ENCODE measurements at regions not wholly inside any gene's neighbourhood (a gene's known extent, or its start where the extent isn't known, plus 50 kb on each side); places are given as distances from the start of the nearest gene placed in this dataset.

DNA sequence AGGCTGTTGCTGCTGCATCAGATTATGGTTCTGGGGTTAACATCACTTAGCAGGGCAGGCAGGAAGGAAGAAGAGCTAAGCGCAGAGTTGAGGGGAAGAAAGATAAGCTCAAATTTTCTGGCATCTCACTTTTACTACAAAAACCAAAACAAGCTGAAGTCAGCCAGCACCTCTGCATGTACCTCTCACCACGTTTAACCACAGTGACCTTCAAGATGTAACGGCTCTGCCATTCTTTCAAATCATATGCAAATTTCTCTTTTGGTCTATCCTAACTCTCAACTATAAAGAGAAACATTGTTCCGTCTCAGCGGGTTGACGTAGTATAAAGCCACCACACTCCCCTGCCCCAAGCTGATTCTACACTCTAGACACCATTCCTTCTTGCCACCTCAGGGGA is 154.4 kb downstream of the OMA1 start:
- Histone ChIP-seq H3K4me2 (ENCODE audit: low read length) (no peak overlapping the region), H3K79me2 (ENCODE audit: insufficient read depth, low read length) (no peaks in the 10 kb centered on the region)
- CTCF ChIA-PET = no interaction called here

DNA sequence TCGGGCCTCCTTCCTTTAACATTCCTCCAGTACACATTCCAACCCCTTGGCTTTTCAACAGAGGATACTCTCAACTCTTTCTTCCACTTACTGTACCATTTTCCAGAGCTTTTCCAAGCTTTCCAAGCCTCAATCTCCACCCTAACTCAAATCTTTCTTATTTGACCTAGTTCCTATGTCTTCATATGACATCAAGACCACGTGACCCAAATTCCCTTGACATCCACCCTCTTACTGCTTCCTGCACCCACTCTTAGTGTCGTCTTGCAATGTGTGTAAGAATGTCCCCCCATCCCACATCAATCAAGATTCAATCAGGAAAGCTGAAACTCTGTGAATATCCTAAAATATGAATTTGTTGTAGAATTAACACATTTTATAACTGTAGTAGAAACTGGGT is 155.0 kb downstream of the OMA1 start:
- ATAC-seq (no peak), DNase-seq (ENCODE audit: low read depth, low spot score) (no peak)
- Histone ChIP-seq H3K4me1 (ENCODE audit: control insufficient read depth in 1 of 2, insufficient read depth in 2 of 2, low read length in 2 of 2) (peaks cover 8 to 20% of the 10 kb centered on the region in 2 experiments), H2AFZ (ENCODE audit: low read depth, low read length, poor library complexity, severe bottlenecking) (no peak overlapping the region), H3K9ac (ENCODE audit: low read length) (no peak overlapping the region), H3K27ac (ENCODE audit: low read depth, low read length) (no peak overlapping the region), H3K4me3 (replicated peaks in 1 of 2; ENCODE audit: low read depth in 1 of 2, low read length in 2 of 2) (no peak overlapping the region), H3K9me2 (ENCODE audit: insufficient read depth) (no peaks in the 10 kb centered on the region), H3K9me3 (ENCODE audit: control insufficient read depth in 1 of 2, insufficient read depth in 1 of 2, low read depth in 1 of 2, low read length in 2 of 2) (no peaks in the 10 kb centered on the region), H3K4me2 (ENCODE audit: low read length) (no peak overlapping the region), H4K20me1 (ENCODE audit: insufficient read depth) (no peaks in the 10 kb centered on the region), H3K36me3 (ENCODE audit: control insufficient read depth in 1 of 2, insufficient read depth in 2 of 2, low read length in 2 of 2) (no peaks in the 10 kb centered on the region), H3K27me3 (ENCODE audit: insufficient read depth, low read length) (peaks cover 30% of the 10 kb centered on the region), H3K79me2 (ENCODE audit: insufficient read depth, low read length) (no peaks in the 10 kb centered on the region)
- BruUV-seq (replicated peaks) = no TSS peak
- POLR2A ChIA-PET = no interaction called here
- CTCF ChIA-PET = no interaction called here
- RAD21 ChIA-PET (ENCODE audit: low non-redundant PET in 1 of 2, low total read pairs in 2 of 2, uncharacterized antibody in 2 of 2, unreplicated experiment in 2 of 2) = no interaction called here
- TF ChIP-seq, protein P1, sequence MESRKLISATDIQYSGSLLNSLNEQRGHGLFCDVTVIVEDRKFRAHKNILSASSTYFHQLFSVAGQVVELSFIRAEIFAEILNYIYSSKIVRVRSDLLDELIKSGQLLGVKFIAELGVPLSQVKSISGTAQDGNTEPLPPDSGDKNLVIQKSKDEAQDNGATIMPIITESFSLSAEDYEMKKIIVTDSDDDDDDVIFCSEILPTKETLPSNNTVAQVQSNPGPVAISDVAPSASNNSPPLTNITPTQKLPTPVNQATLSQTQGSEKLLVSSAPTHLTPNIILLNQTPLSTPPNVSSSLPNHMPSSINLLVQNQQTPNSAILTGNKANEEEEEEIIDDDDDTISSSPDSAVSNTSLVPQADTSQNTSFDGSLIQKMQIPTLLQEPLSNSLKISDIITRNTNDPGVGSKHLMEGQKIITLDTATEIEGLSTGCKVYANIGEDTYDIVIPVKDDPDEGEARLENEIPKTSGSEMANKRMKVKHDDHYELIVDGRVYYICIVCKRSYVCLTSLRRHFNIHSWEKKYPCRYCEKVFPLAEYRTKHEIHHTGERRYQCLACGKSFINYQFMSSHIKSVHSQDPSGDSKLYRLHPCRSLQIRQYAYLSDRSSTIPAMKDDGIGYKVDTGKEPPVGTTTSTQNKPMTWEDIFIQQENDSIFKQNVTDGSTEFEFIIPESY (IDR thresholded peaks at IDR 0.05; ENCODE audit: extremely low read depth, insufficient replicate concordance, low read length) = no peak
- no peak for TF ChIP-seq JUND (IDR thresholded peaks at IDR 0.05)
- TF ChIP-seq, protein P2, sequence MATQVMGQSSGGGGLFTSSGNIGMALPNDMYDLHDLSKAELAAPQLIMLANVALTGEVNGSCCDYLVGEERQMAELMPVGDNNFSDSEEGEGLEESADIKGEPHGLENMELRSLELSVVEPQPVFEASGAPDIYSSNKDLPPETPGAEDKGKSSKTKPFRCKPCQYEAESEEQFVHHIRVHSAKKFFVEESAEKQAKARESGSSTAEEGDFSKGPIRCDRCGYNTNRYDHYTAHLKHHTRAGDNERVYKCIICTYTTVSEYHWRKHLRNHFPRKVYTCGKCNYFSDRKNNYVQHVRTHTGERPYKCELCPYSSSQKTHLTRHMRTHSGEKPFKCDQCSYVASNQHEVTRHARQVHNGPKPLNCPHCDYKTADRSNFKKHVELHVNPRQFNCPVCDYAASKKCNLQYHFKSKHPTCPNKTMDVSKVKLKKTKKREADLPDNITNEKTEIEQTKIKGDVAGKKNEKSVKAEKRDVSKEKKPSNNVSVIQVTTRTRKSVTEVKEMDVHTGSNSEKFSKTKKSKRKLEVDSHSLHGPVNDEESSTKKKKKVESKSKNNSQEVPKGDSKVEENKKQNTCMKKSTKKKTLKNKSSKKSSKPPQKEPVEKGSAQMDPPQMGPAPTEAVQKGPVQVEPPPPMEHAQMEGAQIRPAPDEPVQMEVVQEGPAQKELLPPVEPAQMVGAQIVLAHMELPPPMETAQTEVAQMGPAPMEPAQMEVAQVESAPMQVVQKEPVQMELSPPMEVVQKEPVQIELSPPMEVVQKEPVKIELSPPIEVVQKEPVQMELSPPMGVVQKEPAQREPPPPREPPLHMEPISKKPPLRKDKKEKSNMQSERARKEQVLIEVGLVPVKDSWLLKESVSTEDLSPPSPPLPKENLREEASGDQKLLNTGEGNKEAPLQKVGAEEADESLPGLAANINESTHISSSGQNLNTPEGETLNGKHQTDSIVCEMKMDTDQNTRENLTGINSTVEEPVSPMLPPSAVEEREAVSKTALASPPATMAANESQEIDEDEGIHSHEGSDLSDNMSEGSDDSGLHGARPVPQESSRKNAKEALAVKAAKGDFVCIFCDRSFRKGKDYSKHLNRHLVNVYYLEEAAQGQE (IDR thresholded peaks at IDR 0.05; ENCODE audit: low read depth) = no peak
- no peak for TF ChIP-seq FOSL1 (IDR thresholded peaks at IDR 0.05; ENCODE audit: low read depth)
- no peak for TF ChIP-seq SRF (IDR thresholded peaks at IDR 0.05; ENCODE audit: low read depth)
- intact Hi-C loops (cut with micrococcal nuclease) = no loop called here

More for the DNA sequence above, 154.4 kb downstream of the OMA1 start:
- Histone ChIP-seq H2AFZ (ENCODE audit: low read depth, low read length, poor library complexity, severe bottlenecking) (no peak overlapping the region), H3K9me2 (ENCODE audit: insufficient read depth) (no peaks in the 10 kb centered on the region), H3K36me3 (ENCODE audit: control insufficient read depth in 1 of 2, insufficient read depth in 2 of 2, low read length in 2 of 2) (no peaks in the 10 kb centered on the region), H4K20me1 (ENCODE audit: insufficient read depth) (no peaks in the 10 kb centered on the region), H3K27me3 (ENCODE audit: insufficient read depth, low read length) (peaks cover 25% of the 10 kb centered on the region), H3K9ac (ENCODE audit: low read length) (no peak overlapping the region), H3K9me3 (ENCODE audit: control insufficient read depth in 1 of 2, insufficient read depth in 1 of 2, low read depth in 1 of 2, low read length in 2 of 2) (no peaks in the 10 kb centered on the region), H3K4me3 (replicated peaks in 1 of 2; ENCODE audit: low read depth in 1 of 2, low read length in 2 of 2) (no peak overlapping the region), H3K27ac (ENCODE audit: low read depth, low read length) (no peak overlapping the region), H3K4me1 (ENCODE audit: control insufficient read depth in 1 of 2, insufficient read depth in 2 of 2, low read length in 2 of 2) (peaks cover 8 to 21% of the 10 kb centered on the region in 2 experiments)
- ChIA-PET POLR2A (no interaction called here), RAD21 (ENCODE audit: low non-redundant PET in 1 of 2, low total read pairs in 2 of 2, uncharacterized antibody in 2 of 2, unreplicated experiment in 2 of 2) (no interaction called here)
- TF ChIP-seq TCF7L2 (IDR thresholded peaks at IDR 0.05; ENCODE audit: borderline replicate concordance, extremely low read depth, insufficient read depth, insufficient read length) = no peak
- no peak for TF ChIP-seq POLR2AphosphoS5 (IDR thresholded peaks at IDR 0.05; ENCODE audit: low read depth, low read length)
- no peak for TF ChIP-seq SRF (IDR thresholded peaks at IDR 0.05; ENCODE audit: low read depth)
- TF ChIP-seq ELF1 (IDR thresholded peaks at IDR 0.05; ENCODE audit: borderline replicate concordance, low read depth) = no peak
- no peak for TF ChIP-seq ZFX (IDR thresholded peaks at IDR 0.05)
- no peak for TF ChIP-seq POLR2A (IDR thresholded peaks at IDR 0.05; ENCODE audit: borderline replicate concordance, extremely low read depth, insufficient read depth, insufficient read length)
- no peak for DNase-seq (ENCODE audit: low read depth, low spot score)
- no peak for ATAC-seq
- no TSS peak for BruUV-seq (replicated peaks)
- intact Hi-C loops (cut with micrococcal nuclease) = no loop called here
